AG10803 (cell line): ENCODE measurements at regions not wholly inside any gene's neighbourhood (a gene's known extent, or its start where the extent isn't known, plus 50 kb on each side); places are given as distances from the start of the nearest gene placed in this dataset.
A peak's percentile ranks its signal among the peaks of the same experiment; 100 is the strongest.

ENCODE experiments used
- DNase-seq: peaks from one replicate; pipeline ENCODE4 v3.0.0; 2010; ENCODE audit warnings: low read depth
- H3K4me3 ChIP-seq: 2 replicates; pipeline ENCODE4 v1.5.1; 2011; ENCODE audit warnings: mild to moderate bottlenecking, low read length, control low read depth
- CTCF ChIP-seq: conservative IDR thresholded peaks from 2 replicates; pipeline ENCODE4 v1.5.1; 2011; ENCODE audit warnings: mild to moderate bottlenecking, low read length, control low read depth, inconsistent platforms

GRCh38 chr2:189255711-189256110, 76.2 kb upstream of the COL5A2 start:
- H3K4me3 ChIP-seq: no peak overlapping the region
- DNase-seq: no peak
- no peak for TF ChIP-seq CTCF

- TF ChIP-seq CTCF: no peak
These were observed 79.2 kb upstream of the COL5A2 start for GRCh38 chr2:189258616-189259365.

GRCh38 chr2:189260361-189260814, 80.8 kb upstream of the COL5A2 start:
- TF ChIP-seq CTCF: no peak
- DNase-seq: peak; percentile 52

More at GRCh38 chr2:189258616-189259365, 79.2 kb upstream of the COL5A2 start:
- no peak overlapping the region for H3K4me3 ChIP-seq
- no peak for DNase-seq

GRCh38 chr2:189261431-189261841, 81.9 kb upstream of the COL5A2 start:
- TF ChIP-seq CTCF: no peak
- DNase-seq: peak; percentile 54
- H3K4me3 ChIP-seq: no peak overlapping the region

More at GRCh38 chr2:189260361-189260814, 80.8 kb upstream of the COL5A2 start:
- H3K4me3 ChIP-seq: no peak overlapping the region

GRCh38 chr2:189261916-189262315, 82.4 kb upstream of the COL5A2 start:
- no peak overlapping the region for H3K4me3 ChIP-seq
- DNase-seq: no peak
- TF ChIP-seq CTCF: no peak

- TF ChIP-seq CTCF: no peak
- H3K4me3 ChIP-seq: no peak overlapping the region
- no peak for DNase-seq
These were observed 86.2 kb upstream of the COL5A2 start for GRCh38 chr2:189265696-189266320.

GRCh38 chr2:189267491-189267890, 87.9 kb upstream of the COL5A2 start:
- no peak for TF ChIP-seq CTCF
- no peak overlapping the region for H3K4me3 ChIP-seq
- no peak for DNase-seq
